ENCODE measurements at regions not wholly inside any gene's neighbourhood (a gene's known extent, or its start where the extent isn't known, plus 50 kb on each side); places are given as distances from the start of the nearest gene placed in this dataset.

GRCh38 chr18:11553098-11553940, 56.1 kb upstream of the SLC35G4 start:
- FAIRE-seq (peak; percentile 88), DNase-seq (ENCODE audit: insufficient read length, low spot score) (peak; percentile 43)
- no peak for TF ChIP-seq SPI1 (IDR thresholded peaks at IDR 0.05; ENCODE audit: low read depth, low read length)
- no peak for TF ChIP-seq POU2F2 (IDR thresholded peaks at IDR 0.05; ENCODE audit: low read depth, low read length)
- no peak for TF ChIP-seq TAF1 (IDR thresholded peaks at IDR 0.05; ENCODE audit: low read depth, low read length)
- TF ChIP-seq POLR2AphosphoS5 (IDR thresholded peaks at IDR 0.05; ENCODE audit: low read depth, low read length), result no peak
- no peak for TF ChIP-seq POLR2A (IDR thresholded peaks at IDR 0.05; ENCODE audit: low read depth, low read length)
- no peak for TF ChIP-seq PAX5 (IDR thresholded peaks at IDR 0.05; ENCODE audit: insufficient read depth, low read length, severe bottlenecking)

DNA sequence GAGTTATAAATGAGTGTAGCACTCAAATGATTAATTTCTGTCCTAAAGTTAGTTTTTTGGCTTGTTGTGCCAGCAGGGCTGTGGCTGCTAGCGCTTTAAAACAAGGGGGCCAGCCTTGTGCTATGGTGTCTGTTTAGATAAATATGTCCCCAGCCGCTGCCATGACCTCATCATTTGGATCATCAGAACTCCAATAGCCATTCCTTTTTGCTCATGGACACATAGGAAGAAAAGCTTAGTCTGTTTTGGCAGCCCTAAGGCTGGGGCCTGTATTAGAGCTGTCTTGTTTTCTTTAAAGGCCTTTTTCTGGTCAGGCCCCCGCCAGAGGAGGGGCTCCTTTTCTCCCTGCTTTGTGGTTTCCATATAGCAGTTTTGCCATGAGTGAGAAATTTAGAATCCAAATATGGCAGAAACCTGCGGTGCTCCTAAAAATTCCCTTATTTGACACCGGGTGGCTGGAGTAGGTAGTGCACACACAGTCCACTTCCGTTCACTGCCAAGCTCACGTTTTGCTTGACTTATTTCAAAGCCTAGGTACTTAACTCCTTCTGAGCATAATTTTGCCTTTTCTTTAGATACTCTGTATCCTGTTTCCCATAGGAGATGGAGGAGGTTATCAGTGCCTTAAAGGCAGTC, 60.4 kb upstream of the SLC35G4 start:
- DNase-seq (ENCODE audit: insufficient read length, low spot score) (no peak), FAIRE-seq (no peak)
- TF ChIP-seq TAF1 (IDR thresholded peaks at IDR 0.05; ENCODE audit: low read depth, low read length) (no peak), POU2F2 (IDR thresholded peaks at IDR 0.05; ENCODE audit: low read depth, low read length) (no peak), PAX5 (IDR thresholded peaks at IDR 0.05; ENCODE audit: insufficient read depth, low read length, severe bottlenecking) (no peak), POLR2A (IDR thresholded peaks at IDR 0.05; ENCODE audit: low read depth, low read length) (no peak), POLR2AphosphoS5 (IDR thresholded peaks at IDR 0.05; ENCODE audit: low read depth, low read length) (no peak), SPI1 (IDR thresholded peaks at IDR 0.05; ENCODE audit: low read depth, low read length) (no peak)

GRCh38 chr18:11548396-11548795, 61.0 kb upstream of the SLC35G4 start:
- TF ChIP-seq POLR2A (IDR thresholded peaks at IDR 0.05; ENCODE audit: low read depth, low read length) (no peak), POU2F2 (IDR thresholded peaks at IDR 0.05; ENCODE audit: low read depth, low read length) (no peak)
- no peak for FAIRE-seq

DNA sequence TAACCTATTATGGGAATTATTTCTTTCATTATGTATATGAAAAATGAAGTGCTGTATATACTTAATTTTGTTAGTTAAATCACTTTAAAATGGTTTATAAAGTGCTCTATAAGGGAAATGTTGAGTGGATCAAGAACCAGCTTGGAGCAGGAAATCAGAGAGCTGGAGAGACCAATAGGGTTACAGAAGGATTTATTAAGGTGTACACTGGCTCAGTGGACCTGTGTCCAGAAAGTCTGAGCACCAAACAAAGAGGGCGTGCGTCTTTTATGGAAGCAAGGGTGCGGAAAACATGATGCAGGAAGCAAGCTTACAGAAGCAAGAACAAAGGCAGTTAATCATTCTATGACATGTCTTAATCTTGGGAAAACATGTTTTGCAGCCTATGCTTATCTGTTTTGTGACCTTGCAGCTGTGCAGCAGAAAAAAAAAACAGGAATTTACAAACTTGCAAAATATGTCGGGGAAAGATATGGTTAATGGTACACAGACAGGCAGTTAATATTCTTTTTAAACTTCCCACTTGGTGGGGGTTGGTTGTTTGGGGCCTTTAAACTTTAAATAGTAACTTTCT, 65.2 kb upstream of the SLC35G4 start:
- DNase-seq (ENCODE audit: insufficient read length, low spot score), result no peak
- no peak for FAIRE-seq
- no peak for TF ChIP-seq SPI1 (IDR thresholded peaks at IDR 0.05; ENCODE audit: low read depth, low read length)
- no peak for TF ChIP-seq PAX5 (IDR thresholded peaks at IDR 0.05; ENCODE audit: insufficient read depth, low read length, severe bottlenecking)
- TF ChIP-seq POLR2AphosphoS5 (IDR thresholded peaks at IDR 0.05; ENCODE audit: low read depth, low read length), result no peak
- TF ChIP-seq POU2F2 (IDR thresholded peaks at IDR 0.05; ENCODE audit: low read depth, low read length), result no peak
- no peak for TF ChIP-seq TAF1 (IDR thresholded peaks at IDR 0.05; ENCODE audit: low read depth, low read length)
- TF ChIP-seq POLR2A (IDR thresholded peaks at IDR 0.05; ENCODE audit: low read depth, low read length), result no peak

More at GRCh38 chr18:11548396-11548795, 61.0 kb upstream of the SLC35G4 start:
- DNase-seq (ENCODE audit: insufficient read length, low spot score), result no peak

DNA sequence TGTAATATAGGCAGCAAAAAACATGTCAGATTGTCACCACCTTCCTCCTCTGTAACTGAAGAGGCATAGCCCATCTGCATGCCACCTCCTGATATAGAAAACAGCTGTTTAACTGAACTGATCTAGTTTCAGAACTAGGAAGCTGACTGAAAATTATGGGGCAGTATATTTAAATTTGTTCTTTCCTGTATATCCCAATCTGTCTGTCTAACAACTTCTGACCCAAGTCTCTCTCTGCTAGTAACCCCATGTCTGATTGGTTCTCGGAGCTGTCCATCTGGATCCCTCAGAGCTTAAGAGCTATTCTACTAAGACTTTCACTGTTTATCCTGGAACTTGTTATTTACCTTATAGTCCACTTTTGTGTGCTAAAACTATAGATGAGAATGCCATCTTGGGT, 68.2 kb upstream of the SLC35G4 start:
- FAIRE-seq (no peak), DNase-seq (ENCODE audit: insufficient read length, low spot score) (no peak)
- TF ChIP-seq POLR2A (IDR thresholded peaks at IDR 0.05; ENCODE audit: low read depth, low read length), result no peak
- no peak for TF ChIP-seq SPI1 (IDR thresholded peaks at IDR 0.05; ENCODE audit: low read depth, low read length)
- no peak for TF ChIP-seq PAX5 (IDR thresholded peaks at IDR 0.05; ENCODE audit: insufficient read depth, low read length, severe bottlenecking)
- TF ChIP-seq TAF1 (IDR thresholded peaks at IDR 0.05; ENCODE audit: low read depth, low read length), result no peak
- TF ChIP-seq POLR2AphosphoS5 (IDR thresholded peaks at IDR 0.05; ENCODE audit: low read depth, low read length), result no peak
- TF ChIP-seq POU2F2 (IDR thresholded peaks at IDR 0.05; ENCODE audit: low read depth, low read length), result no peak

DNA sequence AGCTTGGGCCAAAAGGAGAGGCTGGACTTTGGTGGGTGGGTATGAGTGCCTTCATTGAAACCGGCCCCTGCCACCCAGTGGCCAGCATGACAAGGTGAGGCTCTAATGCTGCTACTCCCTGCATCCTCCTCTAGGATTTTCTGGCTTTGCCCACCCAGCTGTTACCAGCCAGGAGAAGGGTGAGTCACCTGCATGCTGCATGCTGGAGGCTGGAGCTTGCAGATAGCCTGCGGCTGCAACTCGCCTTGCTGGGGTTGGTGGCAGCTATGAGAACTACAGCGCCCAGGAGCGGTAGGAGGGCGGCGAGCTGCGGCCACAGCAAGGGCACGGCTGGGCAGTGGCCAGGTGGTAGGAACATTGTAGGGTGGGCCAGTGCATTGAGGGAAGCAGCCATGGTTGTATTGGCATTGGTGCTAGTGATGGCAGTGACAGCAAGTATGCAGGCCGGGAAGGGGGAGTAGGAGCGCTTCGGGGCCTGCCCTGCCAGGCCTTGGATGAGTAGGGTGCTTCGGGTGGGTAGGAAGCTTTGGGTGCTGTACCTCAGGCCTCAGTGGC, 75.4 kb upstream of the SLC35G4 start:
- no peak for FAIRE-seq
- no peak for TF ChIP-seq POLR2AphosphoS5 (IDR thresholded peaks at IDR 0.05; ENCODE audit: low read depth, low read length)
- TF ChIP-seq PAX5 (IDR thresholded peaks at IDR 0.05; ENCODE audit: insufficient read depth, low read length, severe bottlenecking), result no peak
- no peak for TF ChIP-seq TAF1 (IDR thresholded peaks at IDR 0.05; ENCODE audit: low read depth, low read length)
- TF ChIP-seq POLR2A (IDR thresholded peaks at IDR 0.05; ENCODE audit: low read depth, low read length), result no peak
- TF ChIP-seq POU2F2 (IDR thresholded peaks at IDR 0.05; ENCODE audit: low read depth, low read length), result no peak
- TF ChIP-seq SPI1 (IDR thresholded peaks at IDR 0.05; ENCODE audit: low read depth, low read length), result no peak
- DNase-seq (ENCODE audit: insufficient read length, low spot score), result no peak

- TF ChIP-seq TAF1 (IDR thresholded peaks at IDR 0.05; ENCODE audit: low read depth, low read length), result no peak
- no peak for TF ChIP-seq POLR2A (IDR thresholded peaks at IDR 0.05; ENCODE audit: low read depth, low read length)
- no peak for TF ChIP-seq POU2F2 (IDR thresholded peaks at IDR 0.05; ENCODE audit: low read depth, low read length)
- no peak for TF ChIP-seq PAX5 (IDR thresholded peaks at IDR 0.05; ENCODE audit: insufficient read depth, low read length, severe bottlenecking)
- TF ChIP-seq POLR2AphosphoS5 (IDR thresholded peaks at IDR 0.05; ENCODE audit: low read depth, low read length), result no peak
- TF ChIP-seq SPI1 (IDR thresholded peaks at IDR 0.05; ENCODE audit: low read depth, low read length), result no peak
- FAIRE-seq, result no peak
- DNase-seq (ENCODE audit: insufficient read length, low spot score), result no peak
These were observed 75.9 kb upstream of the SLC35G4 start for GRCh38 chr18:11533513-11533890.

GRCh38 chr18:11532758-11533512, 76.5 kb upstream of the SLC35G4 start:
- no peak for FAIRE-seq
- no peak for TF ChIP-seq TAF1 (IDR thresholded peaks at IDR 0.05; ENCODE audit: low read depth, low read length)
- TF ChIP-seq POLR2A (IDR thresholded peaks at IDR 0.05; ENCODE audit: low read depth, low read length), result no peak
- TF ChIP-seq SPI1 (IDR thresholded peaks at IDR 0.05; ENCODE audit: low read depth, low read length), result no peak
- TF ChIP-seq POU2F2 (IDR thresholded peaks at IDR 0.05; ENCODE audit: low read depth, low read length), result no peak
- no peak for TF ChIP-seq PAX5 (IDR thresholded peaks at IDR 0.05; ENCODE audit: insufficient read depth, low read length, severe bottlenecking)

More at GRCh38 chr18:11532758-11533512, 76.5 kb upstream of the SLC35G4 start:
- no peak for DNase-seq (ENCODE audit: insufficient read length, low spot score)

Measured in GM12891 (cell line).